ENCODE measurements at regions not wholly inside any gene's neighbourhood (a gene's known extent, or its start where the extent isn't known, plus 50 kb on each side); places are given as distances from the start of the nearest gene placed in this dataset.

- no peaks in the 10 kb centered on the region for H3K36me3 ChIP-seq
- H3K27me3 ChIP-seq = no peaks in the 10 kb centered on the region
- no peak for DNase-seq (ENCODE audit: low read depth in 1 of 2, low spot score in 1 of 2)
- H3K4me3 ChIP-seq = no peak overlapping the region
- TF ChIP-seq, protein P1, sequence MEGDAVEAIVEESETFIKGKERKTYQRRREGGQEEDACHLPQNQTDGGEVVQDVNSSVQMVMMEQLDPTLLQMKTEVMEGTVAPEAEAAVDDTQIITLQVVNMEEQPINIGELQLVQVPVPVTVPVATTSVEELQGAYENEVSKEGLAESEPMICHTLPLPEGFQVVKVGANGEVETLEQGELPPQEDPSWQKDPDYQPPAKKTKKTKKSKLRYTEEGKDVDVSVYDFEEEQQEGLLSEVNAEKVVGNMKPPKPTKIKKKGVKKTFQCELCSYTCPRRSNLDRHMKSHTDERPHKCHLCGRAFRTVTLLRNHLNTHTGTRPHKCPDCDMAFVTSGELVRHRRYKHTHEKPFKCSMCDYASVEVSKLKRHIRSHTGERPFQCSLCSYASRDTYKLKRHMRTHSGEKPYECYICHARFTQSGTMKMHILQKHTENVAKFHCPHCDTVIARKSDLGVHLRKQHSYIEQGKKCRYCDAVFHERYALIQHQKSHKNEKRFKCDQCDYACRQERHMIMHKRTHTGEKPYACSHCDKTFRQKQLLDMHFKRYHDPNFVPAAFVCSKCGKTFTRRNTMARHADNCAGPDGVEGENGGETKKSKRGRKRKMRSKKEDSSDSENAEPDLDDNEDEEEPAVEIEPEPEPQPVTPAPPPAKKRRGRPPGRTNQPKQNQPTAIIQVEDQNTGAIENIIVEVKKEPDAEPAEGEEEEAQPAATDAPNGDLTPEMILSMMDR (IDR thresholded peaks at IDR 0.05; ENCODE audit: low read depth, low read length) = no peak
- H3K4me1 ChIP-seq (ENCODE audit: low read depth) = peaks cover 33% of the 10 kb centered on the region
- H3K9me3 ChIP-seq (ENCODE audit: low read depth) = no peaks in the 10 kb centered on the region
- H3K27ac ChIP-seq = no peak overlapping the region
These were observed 92.1 kb upstream of the TAB2 start for GRCh38 chr6:149225370-149225769.

GRCh38 chr6:149225946-149226345 is 91.6 kb upstream of the TAB2 start:
- DNase-seq (ENCODE audit: low read depth in 1 of 2, low spot score in 1 of 2) = no peak
- Histone ChIP-seq H3K9me3 (ENCODE audit: low read depth) (no peaks in the 10 kb centered on the region), H3K36me3 (no peaks in the 10 kb centered on the region), H3K4me3 (no peak overlapping the region), H3K27me3 (no peaks in the 10 kb centered on the region), H3K27ac (no peak overlapping the region), H3K4me1 (ENCODE audit: low read depth) (peaks cover 31% of the 10 kb centered on the region)
- TF ChIP-seq, protein P1 (IDR thresholded peaks at IDR 0.05; ENCODE audit: low read depth, low read length) = no peak

- Histone ChIP-seq H3K27ac (no peak overlapping the region), H3K36me3 (no peaks in the 10 kb centered on the region), H3K9me3 (ENCODE audit: low read depth) (no peaks in the 10 kb centered on the region), H3K27me3 (no peaks in the 10 kb centered on the region), H3K4me3 (no peak overlapping the region), H3K4me1 (ENCODE audit: low read depth) (peaks cover 18% of the 10 kb centered on the region)
- TF ChIP-seq, protein P1 (IDR thresholded peaks at IDR 0.05; ENCODE audit: low read depth, low read length) = no peak
- no peak for DNase-seq (ENCODE audit: low read depth in 1 of 2, low spot score in 1 of 2)
These were observed 89.7 kb upstream of the TAB2 start for GRCh38 chr6:149227796-149228195.

GRCh38 chr6:149228311-149228955 is 89.1 kb upstream of the TAB2 start:
- TF ChIP-seq, protein P1 (IDR thresholded peaks at IDR 0.05; ENCODE audit: low read depth, low read length) = no peak
- no peak for DNase-seq (ENCODE audit: low read depth in 1 of 2, low spot score in 1 of 2)
- no peaks in the 10 kb centered on the region for H3K36me3 ChIP-seq
- H3K27me3 ChIP-seq = no peaks in the 10 kb centered on the region
- H3K9me3 ChIP-seq (ENCODE audit: low read depth) = no peaks in the 10 kb centered on the region
- no peak overlapping the region for H3K4me3 ChIP-seq
- peaks cover 12% of the 10 kb centered on the region for H3K4me1 ChIP-seq (ENCODE audit: low read depth)
- no peak overlapping the region for H3K27ac ChIP-seq

GRCh38 chr6:149229096-149229495 is 88.4 kb upstream of the TAB2 start:
- no peak for DNase-seq (ENCODE audit: low read depth in 1 of 2, low spot score in 1 of 2)
- no peak overlapping the region for H3K4me3 ChIP-seq
- peaks cover 7% of the 10 kb centered on the region for H3K4me1 ChIP-seq (ENCODE audit: low read depth)
- no peaks in the 10 kb centered on the region for H3K27me3 ChIP-seq
- TF ChIP-seq, protein P1 (IDR thresholded peaks at IDR 0.05; ENCODE audit: low read depth, low read length) = no peak
- no peak overlapping the region for H3K27ac ChIP-seq
- H3K9me3 ChIP-seq (ENCODE audit: low read depth) = no peaks in the 10 kb centered on the region
- no peaks in the 10 kb centered on the region for H3K36me3 ChIP-seq

Data from cardiac muscle cell (in vitro differentiated cells and primary cell).